ENCODE measurements at regions not wholly inside any gene's neighbourhood (a gene's known extent, or its start where the extent isn't known, plus 50 kb on each side); places are given as distances from the start of the nearest gene placed in this dataset.

DNA sequence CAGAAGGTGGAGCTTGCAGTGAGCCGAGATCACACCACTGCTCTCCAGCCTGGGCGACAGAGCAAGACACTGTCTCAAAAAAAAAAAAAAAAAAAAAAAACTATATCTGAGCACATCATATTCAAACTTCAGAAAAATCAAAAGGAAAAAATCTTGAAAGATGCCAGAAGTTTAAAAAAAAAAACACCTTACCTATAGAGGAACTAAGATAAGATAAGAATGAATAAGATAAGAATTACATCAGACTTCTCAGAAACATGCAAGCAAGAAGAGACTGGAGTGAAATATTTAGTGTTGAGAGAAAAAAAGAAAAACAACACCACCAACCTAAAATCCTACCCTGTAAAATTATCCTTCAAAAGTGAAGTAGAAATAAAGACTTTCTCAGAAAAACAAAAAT is 116.8 kb upstream of the ARID1B start:
- in situ Hi-C loops (cut with MboI; ENCODE audit: low sequenced_read_pairs), result no loop called here
- H3K4me1 ChIP-seq (ENCODE audit: control insufficient read depth, insufficient read depth, low read length), result peaks cover 7% of the 10 kb centered on the region
- no CpG with 5 or more reads among the region's 2 CpGs for WGBS, 2 experiments (ENCODE audit: extremely low coverage in 2 of 2, insufficient read length in 1 of 2)
- H2BK120ac ChIP-seq (ENCODE audit: low read depth, low read length), result no peak overlapping the region
- dilution Hi-C loops (cut with HindIII; ENCODE audit: low sequenced_read_pairs, unreplicated experiment), result no loop called here
- H2BK15ac ChIP-seq (ENCODE audit: low read depth, low read length), result no peak overlapping the region
- H2BK5ac ChIP-seq (ENCODE audit: low read depth, low read length, poor library complexity, severe bottlenecking), result no peak overlapping the region
- POLR2A ChIA-PET (ENCODE audit: unreplicated experiment), result interaction anchor here (0.7 kb wide), 1 partner anchor 371 kb away, joined by 14 read pairs; no protein-coding TSS in a partner anchor
- no peak overlapping the region for H3K18ac ChIP-seq (ENCODE audit: low read depth, low read length)
- no peak overlapping the region for H2AK9ac ChIP-seq (replicated peaks; ENCODE audit: low read depth, low read length, poor library complexity)
- no peak overlapping the region for H3K4ac ChIP-seq (ENCODE audit: low read depth, low read length)
- no peaks in the 10 kb centered on the region for H3K9me3 ChIP-seq (ENCODE audit: control insufficient read depth, insufficient read depth, low read length)
- no peaks in the 10 kb centered on the region for H4K20me1 ChIP-seq (ENCODE audit: insufficient read depth, low read length)
- no peak overlapping the region for H3K4me3 ChIP-seq (ENCODE audit: insufficient read depth, low read depth, low read length)
- intact Hi-C loops (cut with micrococcal nuclease), result no loop called here
- H2BK20ac ChIP-seq (ENCODE audit: low read depth, low read length), result no peak overlapping the region
- H3K23ac ChIP-seq (ENCODE audit: low read depth, low read length), result no peak overlapping the region
- BruUV-seq (replicated peaks), result no TSS peak
- no peak overlapping the region for H2AK5ac ChIP-seq (ENCODE audit: low read depth, low read length)
- H3K79me1 ChIP-seq (ENCODE audit: low read depth in 1 of 2, low read length in 2 of 2), result no peaks in the 10 kb centered on the region
- DNase-seq (no peak), ATAC-seq (ENCODE audit: low read depth) (no peak)
- H3K14ac ChIP-seq (replicated peaks; ENCODE audit: low read depth, low read length), result no peak overlapping the region
- no peak overlapping the region for H3K4me2 ChIP-seq (ENCODE audit: low read depth, low read length)
- H3K27ac ChIP-seq (ENCODE audit: insufficient read depth, low read length), result no peak overlapping the region
- no peak for TF ChIP-seq CHD1 (IDR thresholded peaks at IDR 0.05; ENCODE audit: low read depth, low read length)
- TF ChIP-seq, protein P1, sequence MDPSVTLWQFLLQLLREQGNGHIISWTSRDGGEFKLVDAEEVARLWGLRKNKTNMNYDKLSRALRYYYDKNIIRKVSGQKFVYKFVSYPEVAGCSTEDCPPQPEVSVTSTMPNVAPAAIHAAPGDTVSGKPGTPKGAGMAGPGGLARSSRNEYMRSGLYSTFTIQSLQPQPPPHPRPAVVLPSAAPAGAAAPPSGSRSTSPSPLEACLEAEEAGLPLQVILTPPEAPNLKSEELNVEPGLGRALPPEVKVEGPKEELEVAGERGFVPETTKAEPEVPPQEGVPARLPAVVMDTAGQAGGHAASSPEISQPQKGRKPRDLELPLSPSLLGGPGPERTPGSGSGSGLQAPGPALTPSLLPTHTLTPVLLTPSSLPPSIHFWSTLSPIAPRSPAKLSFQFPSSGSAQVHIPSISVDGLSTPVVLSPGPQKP (IDR thresholded peaks at IDR 0.05; ENCODE audit: borderline replicate concordance, low read depth, low read length), result no peak
- TF ChIP-seq RAD21 (IDR thresholded peaks at IDR 0.05; ENCODE audit: low read length), result no peak
- TF ChIP-seq MAZ (IDR thresholded peaks at IDR 0.05; ENCODE audit: borderline replicate concordance, low read depth, low read length), result no peak
- TF ChIP-seq NFE2L2 (IDR thresholded peaks at IDR 0.05; ENCODE audit: low read depth, low read length), result no peak
- H3K56ac ChIP-seq (ENCODE audit: extremely low read depth, insufficient read depth, low read length), result no peak overlapping the region
- H3K9me1 ChIP-seq (ENCODE audit: insufficient read depth, low read length), result peaks cover 3% of the 10 kb centered on the region; the same call in 1 of the 2 replicates
- no peaks in the 10 kb centered on the region for H3K36me3 ChIP-seq (ENCODE audit: control insufficient read depth, insufficient read depth, low read length)
- no peak overlapping the region for H4K8ac ChIP-seq (ENCODE audit: low read depth in 2 of 2, low read length in 2 of 2)
- H3K9ac ChIP-seq (ENCODE audit: low read depth, low read length), result no peak overlapping the region
- no peak overlapping the region for H4K5ac ChIP-seq (ENCODE audit: low read depth, low read length)
- CTCF ChIA-PET, result no interaction called here
- peaks cover 2% of the 10 kb centered on the region for H3K27me3 ChIP-seq (ENCODE audit: control insufficient read depth, insufficient read depth, low read length)
- H2AFZ ChIP-seq (replicated peaks; ENCODE audit: low read length, poor library complexity), result no peak overlapping the region
- no peak overlapping the region for H4K91ac ChIP-seq (ENCODE audit: insufficient read depth, low read depth, low read length)
